DMS53 treated with DMSO at 0.1 percent for 48 hours (cell line): ENCODE measurements at regions not wholly inside any gene's neighbourhood (a gene's known extent, or its start where the extent isn't known, plus 50 kb on each side); places are given as distances from the start of the nearest gene placed in this dataset.
A peak's percentile ranks its signal among the peaks of the same experiment; 100 is the strongest.

ENCODE experiments used
- DNase-seq: peaks from one replicate; lab custom pipeline; 2025; ENCODE audit not compliant: unreplicated experiment; lab: John Stamatoyannopoulos, UW

- no peak for DNase-seq
Measured at GRCh38 chr9:107208121-107208520, 75.0 kb upstream of the RAD23B start.

- DNase-seq: no peak
Measured at GRCh38 chr9:107210775-107211174, 72.3 kb upstream of the RAD23B start.

GRCh38 chr9:107211284-107211923, 71.7 kb upstream of the RAD23B start:
- no peak for DNase-seq

GRCh38 chr9:107212613-107213012, 70.5 kb upstream of the RAD23B start:
- DNase-seq: no peak

- DNase-seq: peak; percentile 43
Measured at GRCh38 chr9:107213080-107213479, 70.0 kb upstream of the RAD23B start.

- peak; percentile 90 for DNase-seq
Measured at GRCh38 chr9:107213561-107214028, 69.5 kb upstream of the RAD23B start.

GRCh38 chr9:107214381-107214780, 68.7 kb upstream of the RAD23B start:
- no peak for DNase-seq

GRCh38 chr9:107214915-107215314, 68.2 kb upstream of the RAD23B start:
- DNase-seq: no peak

- DNase-seq: no peak
Measured at GRCh38 chr9:107215381-107215780, 67.7 kb upstream of the RAD23B start.

GRCh38 chr9:107216329-107216728, 66.8 kb upstream of the RAD23B start:
- DNase-seq: no peak

GRCh38 chr9:107218829-107219485, 64.1 kb upstream of the RAD23B start:
- DNase-seq: no peak

GRCh38 chr9:107219486-107220077, 63.5 kb upstream of the RAD23B start:
- DNase-seq: no peak

GRCh38 chr9:107221321-107221720, 61.8 kb upstream of the RAD23B start:
- no peak for DNase-seq

GRCh38 chr9:107222020-107222522, 61.0 kb upstream of the RAD23B start:
- DNase-seq: peak; percentile 52

- no peak for DNase-seq
Measured at GRCh38 chr9:107223381-107223780, 59.7 kb upstream of the RAD23B start.

GRCh38 chr9:107224252-107224651, 58.8 kb upstream of the RAD23B start:
- peak; percentile 6 for DNase-seq

GRCh38 chr9:107226421-107226820, 56.7 kb upstream of the RAD23B start:
- no peak for DNase-seq

GRCh38 chr9:107227774-107228173, 55.3 kb upstream of the RAD23B start:
- no peak for DNase-seq

GRCh38 chr9:107228496-107229039, 54.5 kb upstream of the RAD23B start:
- no peak for DNase-seq

GRCh38 chr9:107229241-107229741, 53.8 kb upstream of the RAD23B start:
- no peak for DNase-seq
